PC-9 (cell line): ENCODE measurements at regions not wholly inside any gene's neighbourhood (a gene's known extent, or its start where the extent isn't known, plus 50 kb on each side); places are given as distances from the start of the nearest gene placed in this dataset.

Experiments
- EZH2 ChIP-seq: fragments of 200-600 bp; sonication (generic); IDR thresholded peaks from 2 replicates; pipeline ENCODE4 v1.8.0; 2017; ENCODE audit warnings: antibody characterized with exemption, low read depth
- TF ChIP-seq, protein P1 (sequence below): fragments of 200-600 bp; sonication (generic); conservative IDR thresholded peaks from 2 replicates; pipeline ENCODE4 v1.6.1; 2017; ENCODE audit warnings: mixed run types, antibody characterized with exemption, mild to moderate bottlenecking, moderate library complexity

DNA sequence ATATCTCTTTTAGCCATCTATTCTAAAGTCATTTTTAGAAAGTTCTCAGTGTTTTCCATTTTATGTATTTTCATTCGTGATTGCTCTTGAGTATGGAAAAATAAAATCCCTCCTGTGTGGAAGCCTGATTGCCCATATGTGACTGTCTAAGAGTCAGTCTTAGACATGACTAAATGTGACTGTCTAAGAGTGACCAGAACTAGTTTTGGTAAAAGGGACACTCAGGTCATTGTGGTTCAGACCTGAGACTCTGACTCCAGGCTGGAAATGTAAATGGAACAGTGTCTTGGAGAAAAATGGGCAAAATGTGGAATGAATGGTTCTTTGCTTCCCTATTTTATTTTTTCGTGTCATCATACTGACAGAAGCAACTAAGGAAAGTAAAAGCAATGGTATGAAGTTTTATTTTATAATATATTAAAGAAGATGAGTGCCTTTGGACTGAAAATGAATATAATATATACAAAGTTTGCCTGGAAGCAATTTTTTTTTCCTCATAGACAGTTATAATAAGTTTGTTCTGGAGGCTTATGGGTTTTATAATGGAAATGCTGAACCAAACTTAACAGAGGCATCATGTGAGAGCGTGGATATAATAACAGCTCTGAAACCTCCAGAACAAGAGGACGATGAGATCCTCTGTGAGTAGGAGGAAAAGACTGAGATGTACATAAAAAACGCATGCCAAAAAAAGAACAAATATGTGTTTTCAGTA lies 264.4 kb downstream of the ZPLD1 start:
- TF ChIP-seq EZH2 = no peak
- TF ChIP-seq, protein P1, sequence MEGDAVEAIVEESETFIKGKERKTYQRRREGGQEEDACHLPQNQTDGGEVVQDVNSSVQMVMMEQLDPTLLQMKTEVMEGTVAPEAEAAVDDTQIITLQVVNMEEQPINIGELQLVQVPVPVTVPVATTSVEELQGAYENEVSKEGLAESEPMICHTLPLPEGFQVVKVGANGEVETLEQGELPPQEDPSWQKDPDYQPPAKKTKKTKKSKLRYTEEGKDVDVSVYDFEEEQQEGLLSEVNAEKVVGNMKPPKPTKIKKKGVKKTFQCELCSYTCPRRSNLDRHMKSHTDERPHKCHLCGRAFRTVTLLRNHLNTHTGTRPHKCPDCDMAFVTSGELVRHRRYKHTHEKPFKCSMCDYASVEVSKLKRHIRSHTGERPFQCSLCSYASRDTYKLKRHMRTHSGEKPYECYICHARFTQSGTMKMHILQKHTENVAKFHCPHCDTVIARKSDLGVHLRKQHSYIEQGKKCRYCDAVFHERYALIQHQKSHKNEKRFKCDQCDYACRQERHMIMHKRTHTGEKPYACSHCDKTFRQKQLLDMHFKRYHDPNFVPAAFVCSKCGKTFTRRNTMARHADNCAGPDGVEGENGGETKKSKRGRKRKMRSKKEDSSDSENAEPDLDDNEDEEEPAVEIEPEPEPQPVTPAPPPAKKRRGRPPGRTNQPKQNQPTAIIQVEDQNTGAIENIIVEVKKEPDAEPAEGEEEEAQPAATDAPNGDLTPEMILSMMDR = no peak
